Superior temporal gyrus (tissue), 1 donor: ENCODE measurements at regions not wholly inside any gene's neighbourhood (a gene's known extent, or its start where the extent isn't known, plus 50 kb on each side); places are given as distances from the start of the nearest gene placed in this dataset.

Experiments
- DNase-seq: peaks from one replicate; pipeline ENCODE4 v3.0.0-alpha.2; 2016; ENCODE audit errors: extremely low spot score

DNA sequence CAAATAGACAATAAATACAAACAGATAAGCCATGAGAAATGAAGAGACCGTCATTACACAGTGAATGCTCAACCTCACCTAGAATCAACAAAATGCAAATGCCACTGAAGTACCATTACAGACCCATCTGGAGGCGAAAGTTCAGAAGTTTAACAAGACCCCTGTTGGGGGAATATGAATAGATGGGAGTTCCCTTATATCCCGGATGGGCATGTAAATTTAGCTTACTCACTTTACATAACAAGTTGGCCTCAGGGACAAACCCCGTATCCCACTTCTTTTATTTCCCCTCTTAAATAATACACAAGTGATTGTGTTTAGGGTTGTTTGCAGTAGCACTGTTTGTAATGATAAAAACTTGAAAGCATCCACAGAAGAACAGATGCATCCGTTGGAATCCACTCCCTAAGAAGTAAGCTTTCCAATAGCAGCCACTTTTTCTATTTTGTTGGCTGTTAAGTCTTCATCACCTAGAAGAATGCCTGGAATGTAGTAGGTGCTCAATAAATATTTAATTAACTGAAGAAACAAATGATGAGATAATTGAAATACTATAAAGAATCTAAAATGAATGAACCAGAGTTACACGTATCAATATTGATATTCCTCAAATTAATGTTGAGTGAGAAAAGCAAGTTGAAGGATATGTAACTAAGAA, 1076.3 kb upstream of the TENM3 start:
- DNase-seq, result no peak

DNA sequence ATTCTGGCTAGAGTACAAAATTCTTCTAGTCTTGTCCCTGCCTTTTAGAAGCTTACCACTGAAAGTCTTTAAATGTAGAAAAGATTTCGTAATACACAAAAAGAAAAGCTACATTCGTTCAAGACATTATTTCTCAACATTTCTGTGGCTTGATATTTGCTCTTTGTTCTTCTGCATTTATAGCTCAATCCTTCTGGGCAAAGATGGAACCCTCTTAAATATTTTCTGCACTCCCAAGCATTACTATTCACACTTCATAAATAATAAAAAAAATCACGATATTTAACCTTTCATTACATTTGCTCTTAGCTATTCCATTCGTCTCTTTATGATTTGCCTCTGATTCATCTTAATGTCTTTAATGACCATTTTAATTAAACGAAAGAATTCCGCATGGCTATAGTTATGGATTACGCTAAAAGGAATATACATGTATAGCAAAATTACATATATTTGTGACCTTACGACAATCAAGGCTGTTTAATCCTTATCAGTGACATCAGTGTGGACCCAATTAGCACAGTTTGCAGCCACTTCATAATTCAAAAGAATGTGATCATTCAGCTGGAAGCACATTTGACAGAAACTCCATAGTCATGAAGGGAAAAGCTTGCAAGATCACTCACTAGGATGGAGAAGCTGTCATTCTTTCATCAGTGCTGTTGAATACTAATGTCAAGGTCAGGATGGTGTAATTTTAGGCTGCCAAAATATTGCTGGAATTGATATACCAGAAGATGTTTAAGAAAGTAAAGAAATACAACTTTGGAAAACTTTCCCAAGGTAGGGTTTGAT, 1075.0 kb upstream of the TENM3 start:
- no peak for DNase-seq

DNA sequence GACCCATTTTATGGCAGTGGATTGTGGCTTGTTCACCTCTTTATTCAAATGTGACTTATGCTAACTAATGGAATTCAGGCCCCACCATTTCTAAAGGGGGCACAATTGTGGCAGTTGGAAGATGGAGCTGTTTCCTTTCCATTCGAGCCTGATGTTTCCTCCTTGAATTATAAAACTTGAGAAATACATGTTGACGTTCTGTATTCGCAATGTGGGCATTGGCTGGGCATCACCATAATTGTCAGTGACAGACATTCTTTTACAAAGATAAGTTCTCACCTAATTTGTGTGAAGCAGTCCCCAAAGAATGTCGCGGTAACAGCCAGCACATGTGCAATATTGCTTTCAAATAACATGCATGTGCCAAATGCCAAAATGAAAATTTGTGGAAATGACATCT, 1070.2 kb upstream of the TENM3 start:
- DNase-seq, result no peak

DNA sequence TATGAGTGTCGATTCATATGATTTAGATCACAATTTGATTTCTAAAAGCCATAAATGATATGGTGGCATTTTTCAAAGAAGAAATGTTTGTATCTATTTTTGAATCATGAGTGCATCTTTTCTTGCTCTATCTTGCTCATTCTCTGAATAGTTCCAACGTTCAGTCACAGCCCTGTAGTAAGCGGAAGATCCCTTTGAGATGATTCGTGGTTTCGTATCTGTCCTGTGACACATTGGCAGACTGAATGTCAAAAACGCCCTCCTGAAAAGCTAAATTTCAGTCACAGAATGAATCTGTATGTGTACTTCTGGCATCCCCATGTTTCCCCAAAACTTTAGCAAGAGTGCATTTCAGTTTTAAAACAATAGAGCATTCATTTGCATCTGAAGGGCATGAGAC, 1066.9 kb upstream of the TENM3 start:
- DNase-seq, result no peak

DNA sequence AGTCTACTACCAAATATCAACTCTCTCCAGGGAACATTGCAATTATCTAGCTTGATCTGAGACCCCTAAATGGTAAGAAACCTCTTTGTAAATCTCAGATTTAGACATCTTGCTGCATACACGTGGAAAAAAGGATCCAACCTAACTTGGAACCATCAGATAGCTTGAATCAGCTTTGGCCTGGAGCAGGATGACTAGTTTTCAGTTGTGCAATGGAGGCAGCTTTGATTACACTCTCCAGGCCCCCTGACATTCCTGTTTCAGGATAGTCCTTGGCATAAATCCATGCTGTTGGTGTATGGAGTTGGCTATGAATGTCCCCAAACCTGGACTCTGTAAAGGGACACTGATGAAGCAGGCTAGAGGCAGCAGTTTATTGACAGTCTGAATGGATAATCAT, 1061.9 kb upstream of the TENM3 start:
- DNase-seq, result no peak

DNA sequence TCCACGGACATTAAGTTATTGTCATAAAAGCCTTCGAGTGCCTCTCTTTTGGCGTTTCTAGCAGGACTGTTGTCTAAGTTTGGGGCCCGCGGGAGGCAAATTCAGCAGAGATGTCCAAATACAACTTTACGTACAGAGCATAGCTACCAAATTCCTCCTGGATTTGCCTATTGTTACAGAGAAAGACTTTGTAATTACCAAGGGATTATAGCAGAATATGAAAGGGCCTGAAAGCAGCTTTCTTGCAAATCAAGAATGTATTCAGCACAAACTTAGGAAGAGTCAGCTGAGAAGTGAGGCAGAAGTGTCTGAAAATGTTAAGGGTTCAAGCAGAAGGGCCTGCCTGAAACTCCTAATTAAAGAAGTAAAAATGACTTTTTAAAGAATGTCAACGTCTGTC, 1053.5 kb upstream of the TENM3 start:
- no peak for DNase-seq

DNA sequence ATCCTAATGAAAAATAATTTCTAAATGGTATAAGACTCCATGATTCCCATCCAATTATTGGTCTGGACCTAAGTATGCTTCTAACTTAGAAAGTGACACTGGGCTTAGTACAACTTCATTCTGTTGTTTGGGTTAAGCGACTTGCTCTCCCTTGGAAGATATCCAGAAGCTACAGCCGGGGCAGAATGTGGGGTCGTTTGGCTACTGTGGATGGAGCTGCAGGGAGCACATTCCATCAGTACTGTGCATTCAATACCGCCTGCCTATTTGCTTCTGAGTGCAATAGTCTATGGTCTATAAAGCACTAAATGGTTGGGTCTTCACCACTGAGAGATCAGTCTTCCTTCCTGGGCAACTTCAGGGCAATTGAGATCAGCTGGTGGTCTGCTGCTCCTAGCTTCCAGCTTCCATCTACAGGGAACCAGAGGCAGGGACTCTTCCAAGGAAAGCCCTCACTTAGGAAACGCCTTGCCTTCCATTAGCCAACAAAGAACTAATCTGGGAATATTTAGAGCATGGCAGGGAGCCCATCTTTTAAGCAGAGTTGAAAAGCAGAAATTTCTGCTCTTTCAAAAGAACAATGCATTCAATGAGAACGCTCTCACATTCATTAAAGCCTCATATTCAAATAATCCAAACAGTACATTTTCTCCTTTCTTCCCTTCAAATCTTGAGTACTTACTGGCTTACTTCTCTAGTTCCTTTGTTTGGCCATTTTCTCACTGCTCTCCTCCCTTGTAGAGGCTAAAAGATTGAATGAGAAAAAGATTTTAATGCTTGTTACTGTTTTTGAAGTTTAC, 1049.9 kb upstream of the TENM3 start:
- no peak for DNase-seq

DNA sequence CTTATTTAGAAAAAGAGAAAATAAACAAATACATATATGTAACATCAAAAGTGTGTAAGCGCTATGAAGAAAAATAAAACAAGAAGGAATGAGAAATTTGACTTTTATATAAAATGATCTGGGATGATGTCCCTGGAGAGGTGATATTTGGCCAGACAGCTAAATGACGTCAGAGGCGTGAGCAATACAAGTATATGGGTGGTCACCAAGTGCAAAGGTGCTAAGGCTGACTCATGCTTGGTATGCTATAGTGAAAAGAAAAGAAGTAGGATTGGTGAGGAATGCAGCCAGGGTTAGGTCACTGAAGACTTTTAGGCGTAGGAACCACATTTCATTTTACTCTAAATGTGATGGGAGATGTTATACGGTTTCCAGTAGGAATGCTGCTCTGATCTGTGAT, 1049.1 kb upstream of the TENM3 start:
- DNase-seq, result no peak

DNA sequence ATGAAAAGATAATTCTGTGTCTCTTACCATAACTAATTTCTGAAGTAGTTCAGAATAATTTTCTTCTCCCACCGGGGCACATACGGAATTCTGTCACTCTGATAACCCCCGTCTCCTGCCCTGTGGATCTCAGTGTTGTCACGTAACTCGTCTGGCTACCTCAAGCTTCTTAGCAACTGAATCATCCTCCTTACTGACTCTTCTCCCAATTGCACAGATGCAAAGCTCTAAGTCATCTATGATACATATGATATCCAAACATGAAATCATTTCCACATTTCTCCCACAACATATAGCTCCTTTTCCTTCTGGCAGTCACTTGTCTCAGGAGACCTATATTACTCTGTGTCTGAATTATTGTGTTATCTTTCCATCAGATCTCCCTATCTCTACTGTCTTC, 1043.1 kb upstream of the TENM3 start:
- no peak for DNase-seq

DNA sequence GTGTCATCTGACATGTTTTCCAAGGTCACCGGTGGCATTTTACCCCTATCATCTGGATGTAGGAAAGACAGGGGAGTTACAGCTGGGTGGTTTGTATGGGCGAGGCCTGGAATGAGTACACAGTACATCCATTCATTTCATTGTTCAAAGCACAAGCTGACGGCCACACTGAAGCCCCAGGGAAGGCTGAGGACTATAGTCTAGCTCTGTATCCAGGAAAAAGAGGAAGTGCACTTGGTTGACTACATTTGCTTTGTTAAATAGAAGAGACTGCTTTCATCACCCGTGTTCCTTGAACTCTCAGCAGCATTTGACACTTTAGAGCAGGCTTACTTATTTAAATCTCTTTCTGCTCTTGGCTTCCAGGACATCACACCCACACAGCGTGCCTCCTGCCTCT, 1041.0 kb upstream of the TENM3 start:
- DNase-seq, result no peak

DNA sequence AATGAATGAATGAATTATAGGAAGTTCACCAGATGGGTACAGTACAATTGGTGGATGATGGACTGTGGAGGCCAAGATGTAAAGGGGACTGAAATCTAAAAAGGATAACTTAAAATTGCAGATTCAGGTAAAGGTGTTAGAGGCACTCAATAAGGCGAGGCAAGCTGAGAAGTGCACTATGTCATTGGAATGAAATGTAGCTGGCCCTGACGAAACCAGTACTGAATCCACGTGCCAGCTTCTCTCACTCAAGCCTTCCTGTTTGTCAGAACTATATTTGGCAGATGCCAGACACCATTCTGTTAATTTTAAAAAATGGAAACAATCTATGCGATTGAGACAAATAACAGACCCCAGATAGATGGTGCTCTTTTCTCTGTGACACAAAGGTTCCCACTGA, 1039.1 kb upstream of the TENM3 start:
- no peak for DNase-seq

DNA sequence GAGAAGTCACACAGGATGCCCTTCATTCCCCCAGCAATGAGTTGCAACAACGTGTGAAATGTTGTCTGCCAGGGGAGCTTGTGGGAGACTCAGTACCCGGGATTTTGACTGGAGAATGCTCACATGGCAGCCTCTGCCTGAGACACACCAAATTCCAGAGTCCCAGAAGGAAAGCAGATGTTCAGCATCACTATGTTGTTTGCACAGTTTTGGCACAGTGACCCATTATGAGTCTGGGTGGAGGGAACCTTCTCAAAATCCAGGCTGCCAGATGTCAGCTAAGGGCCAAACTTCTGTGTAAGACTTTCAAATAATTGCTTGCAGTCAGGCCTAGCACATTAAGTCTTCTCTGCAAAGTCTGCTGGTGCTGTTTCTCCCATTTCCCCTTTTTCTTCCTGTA, 1029.7 kb upstream of the TENM3 start:
- DNase-seq, result no peak

DNA sequence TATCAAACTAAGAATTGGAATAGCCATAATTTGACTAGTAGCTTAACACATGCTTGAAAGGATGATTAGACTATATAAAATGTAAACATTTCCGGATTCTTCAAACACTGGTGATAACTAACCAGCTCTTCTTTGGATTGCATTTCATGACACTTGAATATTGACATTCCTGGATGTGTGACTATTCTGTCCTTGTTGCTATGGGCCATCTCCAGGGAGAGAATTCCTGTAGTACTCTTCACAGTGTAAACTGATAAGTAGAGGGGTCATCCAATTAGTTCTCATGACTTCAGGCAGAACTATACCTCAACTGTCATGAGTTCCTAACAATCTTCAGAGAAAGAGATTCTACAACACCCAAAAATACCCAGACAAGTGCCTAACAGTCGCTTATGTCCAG, 1026.7 kb upstream of the TENM3 start:
- no peak for DNase-seq

DNA sequence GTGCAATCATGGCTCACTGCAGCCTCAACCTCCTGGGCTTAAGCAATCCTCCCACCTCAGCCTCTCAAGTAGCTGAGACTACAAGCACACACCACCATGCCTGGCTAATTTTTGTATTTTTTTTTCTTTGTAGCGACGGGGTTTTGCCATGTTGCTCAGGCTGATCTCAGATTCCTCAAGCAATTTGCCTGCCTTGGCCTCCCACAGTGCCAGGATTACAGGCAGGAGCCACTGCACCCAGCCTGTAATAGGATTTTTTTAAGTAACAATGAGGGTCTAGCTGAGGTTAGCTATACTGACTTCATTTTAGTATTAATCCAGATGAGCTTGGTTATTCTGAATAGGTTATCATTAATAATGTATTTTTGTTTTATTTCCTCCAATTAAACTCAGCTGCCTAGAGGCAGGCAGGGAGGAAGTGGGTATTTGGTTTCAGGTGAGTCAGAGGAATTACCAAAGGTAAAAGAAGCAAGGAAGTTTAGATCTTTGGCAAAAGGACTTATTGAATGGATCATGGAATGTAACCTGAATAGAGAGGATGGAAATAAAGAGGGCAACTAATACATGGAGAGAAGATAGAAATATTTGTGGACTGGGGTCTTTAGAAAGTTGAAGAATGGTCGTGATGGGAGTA, 1023.3 kb upstream of the TENM3 start:
- no peak for DNase-seq

DNA sequence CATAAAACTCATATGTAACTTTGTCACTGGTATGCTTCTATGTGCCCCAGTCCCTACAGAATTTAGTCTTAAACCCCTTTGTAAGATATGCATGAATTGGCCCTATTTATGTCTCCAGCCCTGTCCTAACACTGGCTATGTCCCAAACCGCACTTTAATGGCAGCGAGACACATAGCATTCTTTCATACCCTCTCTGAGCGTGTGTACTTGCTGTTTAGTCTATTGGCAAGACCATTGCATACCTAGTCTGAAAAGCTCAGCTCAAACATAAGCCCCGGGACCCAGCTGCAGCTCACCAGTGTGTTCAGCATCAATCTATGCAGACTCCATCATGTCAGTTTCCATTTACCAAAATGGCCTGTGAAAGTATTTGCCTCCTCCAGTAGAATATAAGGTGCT, 1018.4 kb upstream of the TENM3 start:
- DNase-seq, result no peak

DNA sequence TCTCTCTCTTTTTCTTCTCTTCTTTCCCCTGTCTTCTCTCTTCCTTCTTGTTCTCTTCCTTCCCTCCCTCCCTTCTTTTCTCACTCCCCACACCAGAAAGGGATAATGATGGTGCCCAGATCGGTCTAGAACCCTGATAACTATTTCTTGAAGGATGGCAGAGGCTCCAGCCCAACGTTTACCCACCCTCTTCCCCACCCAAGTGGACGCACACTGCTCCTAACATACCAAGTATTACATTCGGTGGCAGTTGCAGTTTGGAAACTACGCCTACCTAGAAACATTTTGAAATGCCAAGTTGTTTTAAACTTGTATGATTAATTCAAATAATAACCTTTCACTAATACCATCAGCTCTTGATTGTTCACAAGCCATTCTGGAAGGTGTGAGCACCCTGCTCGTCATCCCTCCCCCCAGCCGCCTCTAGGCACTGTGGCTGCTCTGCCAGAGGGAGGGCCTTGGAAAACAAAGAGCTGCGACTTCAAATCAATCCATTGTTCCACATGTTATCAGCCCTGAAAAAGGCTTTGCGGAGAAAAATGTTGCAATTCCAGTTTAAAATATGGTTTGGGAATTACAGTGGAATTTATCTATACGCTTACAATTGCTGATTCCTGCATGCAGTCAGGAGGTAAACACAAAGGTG, 1017.5 kb upstream of the TENM3 start:
- DNase-seq, result no peak

DNA sequence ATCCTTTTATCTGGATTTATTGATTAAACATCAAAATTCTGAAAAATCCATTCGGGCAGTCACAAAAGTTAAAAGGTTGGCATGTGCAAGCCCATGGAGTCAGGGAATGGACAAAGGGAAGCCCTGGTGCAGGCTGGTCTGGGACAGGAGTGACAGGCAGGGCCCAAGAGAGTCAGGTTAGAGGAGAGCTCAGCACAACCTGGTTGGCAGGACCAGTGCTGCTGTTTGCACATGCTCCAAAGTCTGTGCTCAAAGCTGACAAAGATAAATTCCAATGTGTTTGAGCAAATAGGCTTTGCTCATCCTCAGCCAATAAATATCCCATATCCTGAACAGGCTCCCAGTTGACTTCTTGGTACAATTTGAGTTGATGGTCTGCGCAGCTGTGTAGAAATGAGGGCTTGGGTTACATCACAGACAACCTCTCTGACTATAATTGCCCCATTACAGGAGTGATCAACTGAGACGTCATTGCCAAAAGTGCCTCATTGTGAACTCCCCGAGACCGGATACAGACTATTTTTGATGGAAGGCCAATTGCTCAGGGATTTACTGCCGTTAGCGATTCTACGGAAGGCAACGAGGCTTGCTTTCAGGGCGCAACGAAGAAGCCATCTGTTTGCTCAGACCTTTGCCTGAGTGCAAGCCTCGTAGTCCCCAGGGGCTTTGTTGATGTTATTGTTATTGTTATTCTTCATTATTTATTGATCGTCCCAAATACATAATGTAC, 1008.1 kb upstream of the TENM3 start:
- DNase-seq, result no peak

DNA sequence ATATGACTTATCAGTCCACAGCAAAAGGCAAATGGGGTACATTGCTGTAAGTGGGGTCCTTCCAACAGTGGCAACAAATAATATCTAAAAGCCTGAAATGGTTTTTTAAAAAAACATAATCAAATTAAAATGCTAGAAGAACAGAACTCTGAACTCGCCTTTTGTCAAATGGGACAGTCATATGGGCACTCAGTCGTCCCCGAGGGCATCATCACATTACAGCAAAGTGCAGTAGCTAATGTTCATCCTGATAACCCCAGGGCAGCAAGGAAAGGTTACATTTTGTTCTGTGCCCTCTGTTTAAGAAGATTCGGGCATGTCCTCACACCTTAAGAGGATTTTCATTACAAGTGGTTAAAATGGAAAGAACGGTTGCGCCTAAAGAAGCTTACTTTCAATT, 997.9 kb upstream of the TENM3 start:
- no peak for DNase-seq

DNA sequence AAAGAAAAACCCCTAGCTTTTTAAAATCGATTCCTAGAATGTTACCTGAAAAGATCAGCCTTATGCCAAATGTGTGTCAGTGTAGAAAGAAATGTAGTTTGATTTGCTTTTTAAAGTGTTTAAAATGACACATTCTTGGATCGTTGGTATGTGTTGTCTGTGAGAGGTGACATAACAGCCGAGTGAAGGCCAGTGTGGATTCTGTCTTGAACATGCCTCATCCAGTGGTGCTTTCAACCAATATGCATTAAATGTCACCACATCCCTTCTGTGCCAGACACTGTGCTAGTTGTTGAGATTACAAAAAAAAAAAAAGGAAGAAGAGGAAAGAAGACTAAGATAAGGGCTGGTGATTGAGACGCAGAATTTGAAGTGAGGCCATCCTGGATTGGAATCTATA, 994.2 kb upstream of the TENM3 start:
- no peak for DNase-seq

DNA sequence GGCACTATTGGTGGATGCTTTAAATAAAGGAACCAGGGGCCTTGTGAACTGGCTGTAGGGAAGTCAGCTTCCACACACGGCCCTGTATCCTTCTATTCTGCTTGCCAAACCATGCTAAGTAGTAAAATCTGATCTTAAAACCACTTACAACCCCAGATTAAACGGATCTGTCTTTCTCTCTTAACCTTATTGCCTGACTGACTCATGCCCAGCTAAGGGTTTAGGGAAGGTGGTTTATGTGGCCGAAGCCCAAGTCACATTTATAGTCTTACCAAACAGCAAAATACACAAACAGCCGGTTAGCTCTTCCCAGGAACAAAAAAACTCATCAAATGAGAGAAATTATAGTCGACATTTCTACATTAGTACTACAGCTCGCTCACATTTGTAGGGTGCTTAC, 988.4 kb upstream of the TENM3 start:
- no peak for DNase-seq

DNA sequence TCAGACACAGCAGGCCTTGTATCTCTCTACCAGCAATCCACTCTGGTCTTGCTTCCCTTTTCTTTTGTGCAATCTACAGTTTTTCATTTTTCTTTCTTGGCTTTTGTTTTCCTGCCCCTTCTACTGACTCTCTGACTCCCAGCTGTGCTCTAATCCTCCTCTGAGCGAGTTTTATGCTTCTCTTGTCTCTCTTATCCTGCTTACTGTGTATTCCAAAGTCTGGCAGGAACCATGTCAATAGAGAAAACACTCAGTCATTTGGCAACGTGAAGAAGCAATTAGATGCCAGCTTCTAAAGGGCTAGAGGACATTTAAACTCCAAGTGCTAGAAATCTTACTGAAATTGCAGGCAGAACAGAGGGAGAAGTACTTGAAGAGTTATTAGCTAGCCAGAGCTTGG, 984.6 kb upstream of the TENM3 start:
- no peak for DNase-seq
